ENCODE measurements at regions not wholly inside any gene's neighbourhood (a gene's known extent, or its start where the extent isn't known, plus 50 kb on each side); places are given as distances from the start of the nearest gene placed in this dataset.

GRCh38 chr1:234916840-234917239 lies 211.8 kb downstream of the TOMM20 start:
- Mint-ChIP-seq H3K4me3 (no peak overlapping the region), H3K27me3 (no peaks in the 10 kb centered on the region), H3K36me3 (ENCODE audit: low read depth) (no peaks in the 10 kb centered on the region), H3K27ac (no peak overlapping the region), H3K9me3 (no peaks in the 10 kb centered on the region), H3K4me1 (ENCODE audit: low read depth) (peaks cover 17% of the 10 kb centered on the region)
- TF ChIP-seq CTCF (IDR thresholded peaks at IDR 0.05) = no peak
- ChIA-PET CTCF (interaction anchor here (0.7 kb wide), 1 partner anchor 130 kb away, joined by 3 read pairs; no protein-coding TSS in a partner anchor), POLR2A (interaction anchor here (1.1 kb wide), 1 partner anchor 305 kb away, joined by 5 read pairs; no protein-coding TSS in a partner anchor)
- Histone ChIP-seq H3K4me3 (ENCODE audit: low read length) (no peak overlapping the region), H3K27me3 (ENCODE audit: control insufficient read depth in 1 of 2, insufficient read depth in 2 of 2, low read length in 2 of 2) (no peaks in the 10 kb centered on the region), H3K4me1 (ENCODE audit: insufficient read depth, low read length) (peaks cover 15% of the 10 kb centered on the region), H3K9me3 (ENCODE audit: control insufficient read depth in 1 of 2, insufficient read depth in 1 of 2, low read length in 2 of 2) (peaks cover 0 to 9% of the 10 kb centered on the region in 2 experiments), H3K27ac (ENCODE audit: low read depth in 1 of 2, low read length in 2 of 2) (no peak overlapping the region), H3K36me3 (ENCODE audit: insufficient read depth, low read length) (no peaks in the 10 kb centered on the region)
- ATAC-seq (ENCODE audit: poor library complexity) = no peak
- no peak for DNase-seq
- intact Hi-C loops (cut with DNase I, micrococcal nuclease) = no loop called here

- no peak overlapping the region for H3K4me3 ChIP-seq (ENCODE audit: low read length)
- Mint-ChIP-seq H3K27me3 (no peaks in the 10 kb centered on the region), H3K4me3 (no peak overlapping the region), H3K36me3 (ENCODE audit: low read depth) (no peaks in the 10 kb centered on the region), H3K4me1 (ENCODE audit: low read depth) (peaks cover 25% of the 10 kb centered on the region), H3K9me3 (no peaks in the 10 kb centered on the region), H3K27ac (no peak overlapping the region)
- no peak for ATAC-seq (ENCODE audit: poor library complexity)
- peaks cover 23% of the 10 kb centered on the region for H3K4me1 ChIP-seq (ENCODE audit: insufficient read depth, low read length)
- intact Hi-C loops (cut with DNase I, micrococcal nuclease) = no loop called here
- ChIA-PET POLR2A (interaction anchor here (1.1 kb wide), 1 partner anchor 304 kb away, joined by 5 read pairs; no protein-coding TSS in a partner anchor), CTCF (no interaction called here)
- H3K9me3 ChIP-seq (ENCODE audit: control insufficient read depth in 1 of 2, insufficient read depth in 1 of 2, low read length in 2 of 2) = peaks cover 0 to 9% of the 10 kb centered on the region in 2 experiments
- no peaks in the 10 kb centered on the region for H3K36me3 ChIP-seq (ENCODE audit: insufficient read depth, low read length)
- no peak overlapping the region for H3K27ac ChIP-seq (ENCODE audit: low read depth in 1 of 2, low read length in 2 of 2)
- TF ChIP-seq CTCF (IDR thresholded peaks at IDR 0.05) = no peak
- no peaks in the 10 kb centered on the region for H3K27me3 ChIP-seq (ENCODE audit: control insufficient read depth in 1 of 2, insufficient read depth in 2 of 2, low read length in 2 of 2)
- no peak for DNase-seq
Observed at GRCh38 chr1:234915924-234916675, 212.5 kb downstream of the TOMM20 start.

GRCh38 chr1:234914606-234915290 lies 213.9 kb downstream of the TOMM20 start:
- TF ChIP-seq CTCF (IDR thresholded peaks at IDR 0.05) = no peak
- H3K27ac Mint-ChIP-seq = no peak overlapping the region
- no peaks in the 10 kb centered on the region for H3K9me3 ChIP-seq (ENCODE audit: control insufficient read depth in 1 of 2, insufficient read depth in 1 of 2, low read length in 2 of 2)
- no peaks in the 10 kb centered on the region for H3K36me3 Mint-ChIP-seq (ENCODE audit: low read depth)
- peaks cover 34% of the 10 kb centered on the region for H3K4me1 Mint-ChIP-seq (ENCODE audit: low read depth)
- ATAC-seq (ENCODE audit: poor library complexity) (no peak), DNase-seq (no peak)
- H3K27ac ChIP-seq (ENCODE audit: low read depth in 1 of 2, low read length in 2 of 2) = no peak overlapping the region
- H3K4me3 ChIP-seq (ENCODE audit: low read length) = no peak overlapping the region
- CTCF ChIA-PET = no interaction called here
- no peak overlapping the region for H3K4me3 Mint-ChIP-seq
- no peaks in the 10 kb centered on the region for H3K36me3 ChIP-seq (ENCODE audit: insufficient read depth, low read length)
- intact Hi-C loops (cut with DNase I, micrococcal nuclease) = no loop called here
- POLR2A ChIA-PET = no interaction called here
- H3K27me3 Mint-ChIP-seq = no peaks in the 10 kb centered on the region
- no peaks in the 10 kb centered on the region for H3K9me3 Mint-ChIP-seq
- H3K4me1 ChIP-seq (ENCODE audit: insufficient read depth, low read length) = peaks cover 24% of the 10 kb centered on the region
- no peaks in the 10 kb centered on the region for H3K27me3 ChIP-seq (ENCODE audit: control insufficient read depth in 1 of 2, insufficient read depth in 2 of 2, low read length in 2 of 2)
